IMR-90 (cell line): ENCODE measurements at regions not wholly inside any gene's neighbourhood (a gene's known extent, or its start where the extent isn't known, plus 50 kb on each side); places are given as distances from the start of the nearest gene placed in this dataset.

ENCODE experiments used
- FOS ChIP-seq: fragments of 150-350 bp; IDR thresholded peaks from 2 replicates; pipeline ENCODE4 v1.6.1; 2016; ENCODE audit warnings: low read depth, low read length
- TF ChIP-seq, protein P1 (sequence below): conservative IDR thresholded peaks from 2 replicates; pipeline ENCODE4 v1.5.1; 2012; ENCODE audit warnings: mild to moderate bottlenecking, low read depth, low read length, improper control_type of control experiment
- TF ChIP-seq, protein P2 (sequence below): fragments of 150-350 bp; IDR thresholded peaks from 2 replicates; pipeline ENCODE4 v1.6.1; 2017; ENCODE audit warnings: mild to moderate bottlenecking, antibody characterized with exemption, low read length, low read depth

DNA sequence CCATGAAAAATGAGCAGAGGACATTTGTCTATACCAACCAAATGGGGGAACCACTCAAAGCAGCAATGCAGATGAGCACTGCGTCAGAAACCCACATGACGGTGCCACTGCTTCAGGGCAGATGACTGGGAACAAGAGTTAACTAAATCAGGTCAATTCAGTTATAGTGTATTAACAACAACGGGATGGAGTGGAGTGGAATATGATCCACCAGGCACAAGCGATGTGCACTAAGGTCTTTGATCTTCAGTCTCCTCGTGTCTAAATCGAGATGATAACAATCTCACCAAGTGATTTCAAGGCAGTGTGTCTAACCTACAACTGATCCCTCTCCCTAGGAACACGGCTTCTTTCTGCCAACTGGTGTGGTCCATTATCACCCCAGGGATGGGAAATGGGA is 269.0 kb downstream of the RAD51AP2 start:
- TF ChIP-seq, protein P1, sequence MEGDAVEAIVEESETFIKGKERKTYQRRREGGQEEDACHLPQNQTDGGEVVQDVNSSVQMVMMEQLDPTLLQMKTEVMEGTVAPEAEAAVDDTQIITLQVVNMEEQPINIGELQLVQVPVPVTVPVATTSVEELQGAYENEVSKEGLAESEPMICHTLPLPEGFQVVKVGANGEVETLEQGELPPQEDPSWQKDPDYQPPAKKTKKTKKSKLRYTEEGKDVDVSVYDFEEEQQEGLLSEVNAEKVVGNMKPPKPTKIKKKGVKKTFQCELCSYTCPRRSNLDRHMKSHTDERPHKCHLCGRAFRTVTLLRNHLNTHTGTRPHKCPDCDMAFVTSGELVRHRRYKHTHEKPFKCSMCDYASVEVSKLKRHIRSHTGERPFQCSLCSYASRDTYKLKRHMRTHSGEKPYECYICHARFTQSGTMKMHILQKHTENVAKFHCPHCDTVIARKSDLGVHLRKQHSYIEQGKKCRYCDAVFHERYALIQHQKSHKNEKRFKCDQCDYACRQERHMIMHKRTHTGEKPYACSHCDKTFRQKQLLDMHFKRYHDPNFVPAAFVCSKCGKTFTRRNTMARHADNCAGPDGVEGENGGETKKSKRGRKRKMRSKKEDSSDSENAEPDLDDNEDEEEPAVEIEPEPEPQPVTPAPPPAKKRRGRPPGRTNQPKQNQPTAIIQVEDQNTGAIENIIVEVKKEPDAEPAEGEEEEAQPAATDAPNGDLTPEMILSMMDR = no peak
- TF ChIP-seq, protein P2, sequence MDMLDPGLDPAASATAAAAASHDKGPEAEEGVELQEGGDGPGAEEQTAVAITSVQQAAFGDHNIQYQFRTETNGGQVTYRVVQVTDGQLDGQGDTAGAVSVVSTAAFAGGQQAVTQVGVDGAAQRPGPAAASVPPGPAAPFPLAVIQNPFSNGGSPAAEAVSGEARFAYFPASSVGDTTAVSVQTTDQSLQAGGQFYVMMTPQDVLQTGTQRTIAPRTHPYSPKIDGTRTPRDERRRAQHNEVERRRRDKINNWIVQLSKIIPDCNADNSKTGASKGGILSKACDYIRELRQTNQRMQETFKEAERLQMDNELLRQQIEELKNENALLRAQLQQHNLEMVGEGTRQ = no peak
- TF ChIP-seq FOS = no peak
